ENCODE measurements at regions not wholly inside any gene's neighbourhood (a gene's known extent, or its start where the extent isn't known, plus 50 kb on each side); places are given as distances from the start of the nearest gene placed in this dataset.

DNA sequence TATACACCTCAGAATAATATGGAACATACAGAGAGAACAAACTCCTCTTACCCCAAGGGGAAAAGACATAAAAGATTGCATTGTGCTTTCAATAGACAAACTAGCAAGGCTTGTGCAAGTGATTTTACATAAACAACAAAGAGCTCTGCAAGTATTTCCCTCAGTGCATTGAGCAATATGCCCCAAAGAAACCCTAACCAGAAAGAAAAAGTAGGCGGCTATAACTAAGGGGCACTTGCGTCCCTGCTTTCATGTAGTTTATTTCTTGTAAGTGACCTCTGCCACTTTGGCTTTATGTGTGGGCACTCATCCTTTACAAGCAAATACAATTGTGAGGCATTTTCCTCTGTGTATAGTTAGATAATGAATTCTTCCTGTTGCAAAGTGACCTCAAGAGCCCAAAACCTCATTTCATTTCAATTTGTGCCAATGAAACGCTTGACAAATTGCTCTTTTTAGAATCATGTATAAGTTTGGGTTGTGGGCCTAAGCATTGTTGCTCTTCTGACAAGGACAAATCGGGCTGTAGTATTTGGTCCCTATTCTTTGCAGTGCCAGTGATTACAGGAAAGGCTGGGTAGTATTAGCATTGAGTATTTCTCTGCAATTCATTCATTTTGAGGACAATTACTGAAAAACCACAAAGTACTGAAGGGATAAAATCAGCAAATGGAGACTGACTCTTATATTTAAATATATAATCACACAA is 282.2 kb downstream of the DTWD2 start:
- Histone ChIP-seq H2AFZ (ENCODE audit: low read depth, low read length) (no peak overlapping the region), H3K79me2 (ENCODE audit: control insufficient read depth, insufficient read depth, low read length) (no peaks in the 10 kb centered on the region), H3K9me1 (replicated peaks; ENCODE audit: control insufficient read depth, extremely low read depth, insufficient read depth, low read length) (no peaks in the 10 kb centered on the region), H3K27me3 (ENCODE audit: control insufficient read depth in 2 of 2, insufficient read depth in 2 of 2, low read length in 2 of 2) (no peaks in the 10 kb centered on the region), H3K9ac (replicated peaks; ENCODE audit: extremely low read depth, insufficient read depth, low read length) (no peak overlapping the region), H3K4me1 (ENCODE audit: control insufficient read depth, extremely low read depth, insufficient read depth, low read length) (no peaks in the 10 kb centered on the region), H4K20me1 (replicated peaks; ENCODE audit: control insufficient read depth, extremely low read depth, insufficient read depth, low read length) (no peaks in the 10 kb centered on the region), H3K4me2 (ENCODE audit: insufficient read depth, low read length) (no peak overlapping the region), H3K27ac (ENCODE audit: insufficient read depth, low read depth, low read length) (no peak overlapping the region), H3K4me3 (replicated peaks in 1 of 3; ENCODE audit: insufficient read depth in 1 of 3, low read depth in 1 of 3, low read length in 3 of 3) (no peak overlapping the region), H3K36me3 (ENCODE audit: control insufficient read depth in 2 of 2, extremely low read depth in 1 of 2, insufficient read depth in 2 of 2, low read length in 2 of 2) (no peaks in the 10 kb centered on the region), H3K9me3 (replicated peaks; ENCODE audit: control insufficient read depth, insufficient read depth, low read length) (peaks cover 3% of the 10 kb centered on the region)
- TF ChIP-seq JUN (IDR thresholded peaks at IDR 0.05; ENCODE audit: borderline replicate concordance, insufficient read depth, insufficient read length, low read depth) (no peak), MYC (IDR thresholded peaks at IDR 0.05; ENCODE audit: low read depth, low read length) (no peak), FOS (IDR thresholded peaks at IDR 0.05; ENCODE audit: borderline replicate concordance, insufficient read depth, low read length) (no peak), POLR2A (IDR thresholded peaks at IDR 0.05; ENCODE audit: low read depth, low read length) (no peak), EZH2 (IDR thresholded peaks at IDR 0.05; ENCODE audit: borderline replicate concordance, low read depth, low read length, severe bottlenecking) (no peak)
- TF ChIP-seq, protein P1, sequence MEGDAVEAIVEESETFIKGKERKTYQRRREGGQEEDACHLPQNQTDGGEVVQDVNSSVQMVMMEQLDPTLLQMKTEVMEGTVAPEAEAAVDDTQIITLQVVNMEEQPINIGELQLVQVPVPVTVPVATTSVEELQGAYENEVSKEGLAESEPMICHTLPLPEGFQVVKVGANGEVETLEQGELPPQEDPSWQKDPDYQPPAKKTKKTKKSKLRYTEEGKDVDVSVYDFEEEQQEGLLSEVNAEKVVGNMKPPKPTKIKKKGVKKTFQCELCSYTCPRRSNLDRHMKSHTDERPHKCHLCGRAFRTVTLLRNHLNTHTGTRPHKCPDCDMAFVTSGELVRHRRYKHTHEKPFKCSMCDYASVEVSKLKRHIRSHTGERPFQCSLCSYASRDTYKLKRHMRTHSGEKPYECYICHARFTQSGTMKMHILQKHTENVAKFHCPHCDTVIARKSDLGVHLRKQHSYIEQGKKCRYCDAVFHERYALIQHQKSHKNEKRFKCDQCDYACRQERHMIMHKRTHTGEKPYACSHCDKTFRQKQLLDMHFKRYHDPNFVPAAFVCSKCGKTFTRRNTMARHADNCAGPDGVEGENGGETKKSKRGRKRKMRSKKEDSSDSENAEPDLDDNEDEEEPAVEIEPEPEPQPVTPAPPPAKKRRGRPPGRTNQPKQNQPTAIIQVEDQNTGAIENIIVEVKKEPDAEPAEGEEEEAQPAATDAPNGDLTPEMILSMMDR (IDR thresholded peaks at IDR 0.05; ENCODE audit: extremely low read depth in 1 of 2, insufficient read depth in 1 of 2, low read depth in 1 of 2, low read length in 2 of 2), result no peak
- TF ChIP-seq, protein P2, sequence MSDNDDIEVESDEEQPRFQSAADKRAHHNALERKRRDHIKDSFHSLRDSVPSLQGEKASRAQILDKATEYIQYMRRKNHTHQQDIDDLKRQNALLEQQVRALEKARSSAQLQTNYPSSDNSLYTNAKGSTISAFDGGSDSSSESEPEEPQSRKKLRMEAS (IDR thresholded peaks at IDR 0.05; ENCODE audit: insufficient read depth, insufficient read length), result no peak
- intact Hi-C loops (cut with micrococcal nuclease) (no loop called here), dilution Hi-C loops (cut with MboI; ENCODE audit: extremely low pct_ligation_motif_present, low sequenced_read_pairs) (no loop called here)
- CTCF ChIA-PET, result no interaction called here
- FAIRE-seq (no peak), DNase-seq (ENCODE audit: low read depth, low spot score) (no peak)
- POLR2A ChIA-PET, result no interaction called here
- no TSS peak for BruUV-seq (replicated peaks)
